Hepatocyte (in vitro differentiated cells): ENCODE measurements at regions not wholly inside any gene's neighbourhood (a gene's known extent, or its start where the extent isn't known, plus 50 kb on each side); places are given as distances from the start of the nearest gene placed in this dataset.
A peak's percentile ranks its signal among the peaks of the same experiment; 100 is the strongest.

Experiments used
- DNase-seq: peaks from one replicate; pipeline ENCODE4 v3.0.0-alpha.2; 2016; ENCODE audit warnings: low spot score
- H2AFZ ChIP-seq: fragments of 200-600 bp; sonication (generic); 2 replicates; pipeline ENCODE4 v1.6.0; 2016; ENCODE audit warnings: antibody characterized with exemption, mild to moderate bottlenecking
- H3K27ac ChIP-seq: fragments of 200-600 bp; sonication (generic); 2 replicates; pipeline ENCODE4 v1.5.1; 2016; ENCODE audit warnings: mild to moderate bottlenecking
- H3K27me3 ChIP-seq: fragments of 200-600 bp; sonication (generic); 2 replicates; pipeline ENCODE4 v1.6.1; 2016
- H3K36me3 ChIP-seq: fragments of 200-600 bp; sonication (generic); replicated peaks from 2 replicates; pipeline ENCODE4 v1.5.1; 2016; ENCODE audit warnings: low read depth; ENCODE audit not compliant: insufficient read depth
- H3K4me1 ChIP-seq: fragments of 200-600 bp; sonication (generic); 2 replicates; pipeline ENCODE4 v1.5.1; 2016; ENCODE audit warnings: mild to moderate bottlenecking, moderate library complexity; ENCODE audit not compliant: insufficient read depth
- H3K4me2 ChIP-seq: fragments of 200-600 bp; sonication (generic); 2 replicates; pipeline ENCODE4 v1.6.0; 2016
- H3K4me3 ChIP-seq: fragments of 200-600 bp; sonication (generic); 2 replicates; pipeline ENCODE4 v1.5.1; 2016; ENCODE audit warnings: mild to moderate bottlenecking
- H3K79me2 ChIP-seq: fragments of 200-600 bp; sonication (generic); 2 replicates; pipeline ENCODE4 v1.6.0; 2017; ENCODE audit warnings: mild to moderate bottlenecking
- H3K9me2 ChIP-seq: fragments of 200-600 bp; sonication (generic); replicated peaks from 2 replicates; pipeline ENCODE4 v1.6.0; 2017; ENCODE audit warnings: mild to moderate bottlenecking; ENCODE audit not compliant: insufficient read depth
- H3K9me3 ChIP-seq: fragments of 200-600 bp; sonication (generic); 2 replicates; pipeline ENCODE4 v1.5.1; 2016; ENCODE audit warnings: low read depth, mild to moderate bottlenecking
- H4K20me1 ChIP-seq: fragments of 200-600 bp; sonication (generic); 2 replicates; pipeline ENCODE4 v1.6.0; 2016; ENCODE audit warnings: mild to moderate bottlenecking; ENCODE audit not compliant: insufficient read depth, poor library complexity, severe bottlenecking
- EZH2 ChIP-seq: fragments of 200-600 bp; sonication (generic); IDR thresholded peaks from 2 replicates; pipeline ENCODE4 v1.6.1; 2016; ENCODE audit warnings: antibody characterized with exemption, mild to moderate bottlenecking, borderline replicate concordance
- EZH2phosphoT487 ChIP-seq: fragments of 200-600 bp; sonication (generic); IDR thresholded peaks from one replicate; pipeline ENCODE4 v1.6.1; 2018; ENCODE audit warnings: antibody characterized with exemption, mild to moderate bottlenecking, low read depth, moderate library complexity; ENCODE audit not compliant: unreplicated experiment, severe bottlenecking
- WGBS: methylation state at CpG from one replicate; pipeline ENCODE4 v1.1.6; 2016; ENCODE audit warnings: low lambda C conversion rate; ENCODE audit errors: missing lambda C conversion rate; 5-methylcytosine and 5-hydroxymethylcytosine counted together
- TF ChIP-seq, protein P1 (sequence below): fragments of 200-600 bp; sonication (generic); IDR thresholded peaks from 2 replicates; pipeline ENCODE4 v1.5.1; 2016; ENCODE audit warnings: antibody characterized with exemption, mild to moderate bottlenecking; ENCODE audit not compliant: poor library complexity

DNA sequence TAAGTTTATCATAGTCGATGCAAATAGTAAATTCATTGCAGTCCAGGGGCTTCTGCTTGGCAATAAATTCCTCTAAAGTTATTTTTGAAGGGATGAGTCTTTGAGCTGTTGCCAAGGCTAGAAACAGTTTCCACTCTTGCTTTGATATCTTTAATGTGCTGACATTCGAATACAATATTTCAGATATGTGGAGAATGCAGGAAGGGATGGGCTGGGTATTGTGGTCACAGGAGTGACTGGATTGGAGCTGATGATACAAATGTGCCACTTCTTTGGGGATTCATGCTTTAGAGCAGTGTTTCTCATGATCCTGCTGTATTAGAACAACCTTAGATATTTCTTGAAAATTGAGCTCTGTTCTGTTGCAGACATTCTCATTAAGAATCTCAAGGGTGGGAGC lies 139.0 kb downstream of the PRDM13 start:
- no peak overlapping the region for H3K4me3 ChIP-seq
- no peak overlapping the region for H2AFZ ChIP-seq
- H3K79me2 ChIP-seq = no peaks in the 10 kb centered on the region
- no peak for DNase-seq
- TF ChIP-seq EZH2phosphoT487 = no peak
- TF ChIP-seq EZH2 = no peak
- TF ChIP-seq, protein P1, sequence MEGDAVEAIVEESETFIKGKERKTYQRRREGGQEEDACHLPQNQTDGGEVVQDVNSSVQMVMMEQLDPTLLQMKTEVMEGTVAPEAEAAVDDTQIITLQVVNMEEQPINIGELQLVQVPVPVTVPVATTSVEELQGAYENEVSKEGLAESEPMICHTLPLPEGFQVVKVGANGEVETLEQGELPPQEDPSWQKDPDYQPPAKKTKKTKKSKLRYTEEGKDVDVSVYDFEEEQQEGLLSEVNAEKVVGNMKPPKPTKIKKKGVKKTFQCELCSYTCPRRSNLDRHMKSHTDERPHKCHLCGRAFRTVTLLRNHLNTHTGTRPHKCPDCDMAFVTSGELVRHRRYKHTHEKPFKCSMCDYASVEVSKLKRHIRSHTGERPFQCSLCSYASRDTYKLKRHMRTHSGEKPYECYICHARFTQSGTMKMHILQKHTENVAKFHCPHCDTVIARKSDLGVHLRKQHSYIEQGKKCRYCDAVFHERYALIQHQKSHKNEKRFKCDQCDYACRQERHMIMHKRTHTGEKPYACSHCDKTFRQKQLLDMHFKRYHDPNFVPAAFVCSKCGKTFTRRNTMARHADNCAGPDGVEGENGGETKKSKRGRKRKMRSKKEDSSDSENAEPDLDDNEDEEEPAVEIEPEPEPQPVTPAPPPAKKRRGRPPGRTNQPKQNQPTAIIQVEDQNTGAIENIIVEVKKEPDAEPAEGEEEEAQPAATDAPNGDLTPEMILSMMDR = no peak
- H3K9me3 ChIP-seq = no peaks in the 10 kb centered on the region
- no peaks in the 10 kb centered on the region for H3K4me1 ChIP-seq
- no peaks in the 10 kb centered on the region for H4K20me1 ChIP-seq
- no peak overlapping the region for H3K4me2 ChIP-seq
- H3K27ac ChIP-seq = no peak overlapping the region
- H3K27me3 ChIP-seq = peaks cover 25% of the 10 kb centered on the region
- no peaks in the 10 kb centered on the region for H3K36me3 ChIP-seq
- H3K9me2 ChIP-seq = no peaks in the 10 kb centered on the region
- 55% methylated on average over 2 of the region's 2 CpGs for WGBS

DNA sequence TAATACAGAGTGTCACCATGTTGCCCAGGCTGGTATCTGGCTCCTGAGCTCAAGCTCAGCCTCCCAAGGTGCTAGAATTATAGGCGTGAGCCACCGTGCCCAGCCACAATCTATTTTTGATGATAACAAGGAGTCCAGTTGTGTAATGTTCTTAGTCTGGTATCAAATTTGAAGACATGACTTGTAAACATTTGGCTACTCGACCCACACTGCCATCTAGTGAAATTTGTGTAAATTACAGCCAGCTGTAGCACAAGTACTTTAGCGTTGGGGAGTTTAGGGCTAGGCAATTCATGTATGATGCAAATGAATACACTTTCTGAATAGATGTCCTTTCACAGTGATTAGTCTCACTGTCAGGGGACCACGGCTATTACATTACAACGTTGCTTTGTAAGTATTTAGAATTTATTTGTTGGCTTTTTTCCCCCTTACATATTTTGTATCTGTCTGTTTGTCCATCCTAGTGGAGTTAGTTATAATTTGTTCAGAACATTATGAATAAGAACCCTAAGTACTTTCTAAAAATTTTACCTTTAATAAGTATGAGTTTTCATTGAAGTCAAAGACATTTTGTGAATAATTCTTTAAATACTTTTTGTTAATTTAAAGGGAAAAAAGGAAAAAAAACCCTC lies 139.7 kb downstream of the PRDM13 start:
- H3K4me1 ChIP-seq = no peaks in the 10 kb centered on the region
- DNase-seq = peak; percentile 78
- no peak overlapping the region for H3K27ac ChIP-seq
- TF ChIP-seq, protein P1 = peak; percentile 85
- no peak for TF ChIP-seq EZH2phosphoT487
- H3K27me3 ChIP-seq = peaks cover 24% of the 10 kb centered on the region
- H2AFZ ChIP-seq = no peak overlapping the region
- no peaks in the 10 kb centered on the region for H4K20me1 ChIP-seq
- no peak overlapping the region for H3K4me2 ChIP-seq
- H3K9me2 ChIP-seq = no peaks in the 10 kb centered on the region
- 2% methylated on average over 6 of the region's 6 CpGs for WGBS
- H3K79me2 ChIP-seq = no peaks in the 10 kb centered on the region
- H3K36me3 ChIP-seq = no peaks in the 10 kb centered on the region
- H3K4me3 ChIP-seq = no peak overlapping the region
- H3K9me3 ChIP-seq = no peaks in the 10 kb centered on the region

- no peak for TF ChIP-seq EZH2
- TF ChIP-seq, protein P1 = no peak
- no peak for TF ChIP-seq EZH2phosphoT487
- H4K20me1 ChIP-seq = no peaks in the 10 kb centered on the region
- 88% methylated on average over 1 of the region's 1 CpG for WGBS
- H3K4me1 ChIP-seq = no peaks in the 10 kb centered on the region
- DNase-seq = no peak
- no peak overlapping the region for H3K4me3 ChIP-seq
- H3K4me2 ChIP-seq = no peak overlapping the region
- no peaks in the 10 kb centered on the region for H3K9me3 ChIP-seq
- H3K27me3 ChIP-seq = no peaks in the 10 kb centered on the region
- no peak overlapping the region for H3K27ac ChIP-seq
- H3K9me2 ChIP-seq = no peaks in the 10 kb centered on the region
- no peaks in the 10 kb centered on the region for H3K79me2 ChIP-seq
- H3K36me3 ChIP-seq = no peaks in the 10 kb centered on the region
- no peak overlapping the region for H2AFZ ChIP-seq
Measured at GRCh38 chr6:99761711-99762110, 155.1 kb downstream of the PRDM13 start.

DNA sequence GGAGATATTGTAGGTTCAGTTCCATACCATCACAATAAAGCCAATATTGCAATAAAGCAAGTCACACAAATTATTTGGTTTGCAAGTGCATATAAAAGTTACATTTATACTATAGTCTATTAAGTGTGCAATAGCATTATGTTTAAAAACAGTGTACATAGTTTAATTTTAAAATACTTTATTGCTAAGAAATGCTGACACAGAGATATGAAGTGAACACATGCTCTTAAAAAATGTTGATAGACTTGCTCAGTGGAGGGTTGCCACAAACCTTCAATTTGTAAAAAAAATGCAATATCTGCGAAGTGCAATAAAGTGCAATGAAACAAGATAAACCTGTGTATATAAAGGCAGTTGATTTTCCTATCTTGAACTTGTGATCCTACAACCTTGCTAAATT lies 161.5 kb downstream of the PRDM13 start:
- Histone ChIP-seq H3K4me2 (no peak overlapping the region), H4K20me1 (no peaks in the 10 kb centered on the region), H3K79me2 (no peaks in the 10 kb centered on the region), H3K27ac (no peak overlapping the region), H3K36me3 (no peaks in the 10 kb centered on the region), H3K4me3 (no peak overlapping the region), H3K27me3 (no peaks in the 10 kb centered on the region), H3K9me2 (no peaks in the 10 kb centered on the region), H3K9me3 (no peaks in the 10 kb centered on the region), H3K4me1 (no peaks in the 10 kb centered on the region), H2AFZ (no peak overlapping the region)
- WGBS = 93% methylated on average over 1 of the region's 1 CpG
- no peak for TF ChIP-seq EZH2phosphoT487
- TF ChIP-seq, protein P1 = no peak
- no peak for TF ChIP-seq EZH2
- DNase-seq = no peak
